SK-N-SH (cell line): ENCODE measurements at regions not wholly inside any gene's neighbourhood (a gene's known extent, or its start where the extent isn't known, plus 50 kb on each side); places are given as distances from the start of the nearest gene placed in this dataset.

Source experiments
- CTCF ChIA-PET: fragments of 300-600, 350-600 bp; formaldehyde crosslinking; extraction: SDS; loops from one replicate; lab custom pipeline; 2021; lab: Yijun Ruan, JAX
- POLR2A ChIA-PET: fragments of 350-600 bp; sonication (Branson Sonifier 250); formaldehyde crosslinking; extraction: SDS; loops from one replicate; lab custom pipeline; 2020; ENCODE audit warnings: antibody characterized with exemption, inconsistent platforms; lab: Yijun Ruan, JAX
- DNase-seq: peaks from one replicate; pipeline ENCODE4 v3.0.0; 2012
- H2AFZ ChIP-seq: fragments of 200-600 bp; sonication (generic); 2 replicates; pipeline ENCODE4 v1.8.1; 2016; ENCODE audit warnings: antibody characterized with exemption, mild to moderate bottlenecking, low read depth
- H3F3A ChIP-seq: fragments of 200-600 bp; sonication (generic); replicated peaks from 2 replicates; pipeline ENCODE3; 2016; ENCODE audit warnings: antibody characterized with exemption, mild to moderate bottlenecking; ENCODE audit not compliant: insufficient read depth
- H3K27ac ChIP-seq, 2 experiments: fragments of 200-500 bp in 1 of 2; fragments of 200-600 bp in 1 of 2; sonication (Bioruptor generic) in 1 of 2; sonication (generic), shearing (Covaris generic) in 1 of 2; 2 replicates each; pipeline versions ENCODE4 v1.5.1 to v1.6.1; 2014 to 2016; ENCODE audit warnings: low read depth in 2 of 2, inconsistent platforms in 1 of 2, low read length in 1 of 2, mild to moderate bottlenecking in 1 of 2, mixed read lengths in 1 of 2
- H3K27me3 ChIP-seq: fragments of 200-600 bp; sonication (generic), shearing (Covaris generic); 2 replicates; pipeline ENCODE4 v1.6.1; 2016; ENCODE audit warnings: mixed run types; ENCODE audit not compliant: insufficient read depth
- H3K36me3 ChIP-seq, 2 experiments: fragments of 200-500 bp in 1 of 2; fragments of 200-600 bp in 1 of 2; sonication (Bioruptor generic) in 1 of 2; sonication (generic) in 1 of 2; replicated peaks in 1 of 2; 2 replicates each; pipeline versions ENCODE3 to v1.5.1; 2014 to 2016; ENCODE audit warnings: low read length in 1 of 2, mild to moderate bottlenecking in 1 of 2; ENCODE audit not compliant: insufficient read depth in 2 of 2, control insufficient read depth in 1 of 2
- H3K4me1 ChIP-seq, 2 experiments: fragments of 200-500 bp in 1 of 2; fragments of 200-600 bp in 1 of 2; sonication (Bioruptor generic) in 1 of 2; sonication (generic), shearing (Covaris generic) in 1 of 2; 2 replicates each; pipeline versions ENCODE4 v1.5.1 to v1.6.1; 2014 to 2016; ENCODE audit warnings: low read depth in 1 of 2, low read length in 1 of 2, mixed run types in 1 of 2; ENCODE audit not compliant: insufficient read depth in 2 of 2, control insufficient read depth in 1 of 2
- H3K4me2 ChIP-seq: fragments of 200-600 bp; sonication (generic), shearing (Covaris generic); 2 replicates; pipeline ENCODE4 v1.6.1; 2017; ENCODE audit warnings: mixed run types
- H3K4me3 ChIP-seq, 2 experiments: fragments of 200-500 bp in 1 of 2; fragments of 200-600 bp in 1 of 2; sonication (Bioruptor generic) in 1 of 2; sonication (generic), shearing (Covaris generic) in 1 of 2; 2 replicates each; pipeline versions ENCODE4 v1.5.1 to v1.8.1; 2014 to 2016; ENCODE audit warnings: low read depth in 2 of 2, inconsistent platforms in 1 of 2, low read length in 1 of 2, mild to moderate bottlenecking in 1 of 2, mixed read lengths in 1 of 2, moderate library complexity in 1 of 2
- H3K79me2 ChIP-seq: fragments of 200-600 bp; sonication (generic); 2 replicates; pipeline ENCODE4 v1.8.1; 2017; ENCODE audit warnings: mild to moderate bottlenecking; ENCODE audit not compliant: insufficient read depth
- H3K9ac ChIP-seq: fragments of 200-600 bp; sonication (generic); 2 replicates; pipeline ENCODE4 v1.6.1; 2017; ENCODE audit warnings: mixed run types
- H3K9me2 ChIP-seq: fragments of 200-600 bp; sonication (generic); 2 replicates; pipeline ENCODE4 v1.6.1; 2017; ENCODE audit warnings: mixed run types
- H3K9me3 ChIP-seq: fragments of 200-600 bp; sonication (generic); 2 replicates; pipeline ENCODE4 v1.6.1; 2017; ENCODE audit warnings: mixed run types, mild to moderate bottlenecking, moderate library complexity
- H4K20me1 ChIP-seq: fragments of 200-600 bp; sonication (generic); 2 replicates; pipeline ENCODE4 v1.6.1; 2017; ENCODE audit warnings: mild to moderate bottlenecking, mixed run types; ENCODE audit not compliant: insufficient read depth
- CHD2 ChIP-seq: fragments of 150-350 bp; IDR thresholded peaks from 2 replicates; pipeline ENCODE4 v1.6.1; 2018; ENCODE audit warnings: low read length; ENCODE audit not compliant: partially characterized antibody
- ELF1 ChIP-seq: IDR thresholded peaks from 2 replicates; pipeline ENCODE4 v1.4.0; 2012
- EP300 ChIP-seq, 2 experiments: IDR thresholded peaks; 2 replicates each; pipeline versions ENCODE4 v1.4.0 to v1.6.1; 2012; ENCODE audit warnings: borderline replicate concordance in 1 of 2, low read depth in 1 of 2, low read length in 1 of 2
- EZH2phosphoT487 ChIP-seq: fragments of 200-600 bp; sonication (generic); IDR thresholded peaks from 2 replicates; pipeline ENCODE4 v1.6.1; 2017; ENCODE audit warnings: low read depth, mixed run types, mild to moderate bottlenecking, antibody characterized with exemption, moderate library complexity, borderline replicate concordance
- FOXJ3 ChIP-seq: sonication (generic); formaldehyde crosslinking; IDR thresholded peaks from 2 replicates; pipeline ENCODE4 v1.5.1; 2020; ENCODE audit warnings: mild to moderate bottlenecking, missing genetic modification reagents
- FOXM1 ChIP-seq: IDR thresholded peaks from 2 replicates; pipeline ENCODE4 v1.4.0; 2012; ENCODE audit warnings: low read depth, mild to moderate bottlenecking
- GABPA ChIP-seq: IDR thresholded peaks from 2 replicates; pipeline ENCODE4 v1.4.0; 2012; ENCODE audit warnings: low read depth, mild to moderate bottlenecking
- GATA2 ChIP-seq: sonication (generic); formaldehyde crosslinking; IDR thresholded peaks from 2 replicates; pipeline ENCODE4 v1.5.0; 2020; ENCODE audit warnings: mild to moderate bottlenecking, missing genetic modification reagents
- JUND ChIP-seq: IDR thresholded peaks from 2 replicates; pipeline ENCODE4 v1.4.0; 2012
- MAX ChIP-seq: IDR thresholded peaks from 2 replicates; pipeline ENCODE4 v1.4.0; 2012; ENCODE audit warnings: low read depth
- MEF2A ChIP-seq: IDR thresholded peaks from 2 replicates; pipeline ENCODE4 v1.4.0; 2012; ENCODE audit warnings: low read depth, borderline replicate concordance
- POLR2AphosphoS5 ChIP-seq: IDR thresholded peaks from 2 replicates; pipeline ENCODE4 v1.6.1; 2012; ENCODE audit warnings: low read depth, low read length
- RCOR1 ChIP-seq: fragments of 150-350 bp; IDR thresholded peaks from 2 replicates; pipeline ENCODE4 v1.6.1; 2017; ENCODE audit warnings: antibody characterized with exemption, low read length
- RFX5 ChIP-seq: IDR thresholded peaks from 2 replicates; pipeline ENCODE4 v1.6.1; 2012; ENCODE audit warnings: mild to moderate bottlenecking, improper control_type of control experiment, low read length
- RXRA ChIP-seq: IDR thresholded peaks from 2 replicates; pipeline ENCODE4 v1.4.0; 2012; ENCODE audit warnings: low read depth, mild to moderate bottlenecking, borderline replicate concordance
- SMC3 ChIP-seq: IDR thresholded peaks from 2 replicates; pipeline ENCODE4 v1.6.1; 2012; ENCODE audit warnings: low read depth, low read length, improper control_type of control experiment
- YY1 ChIP-seq: IDR thresholded peaks from 2 replicates; pipeline ENCODE4 v1.4.0; 2012; ENCODE audit warnings: low read depth, mild to moderate bottlenecking
- WGBS: methylation state at CpG from one replicate; pipeline ENCODE4 v1.1.6; 2017; ENCODE audit warnings: low lambda C conversion rate; 5-methylcytosine and 5-hydroxymethylcytosine counted together
- TF ChIP-seq, protein P1 (sequence below): fragments of 150-350 bp; IDR thresholded peaks from 2 replicates; pipeline ENCODE4 v1.6.1; 2016; ENCODE audit warnings: mild to moderate bottlenecking, low read depth, low read length
- TF ChIP-seq, protein P2 (sequence below): IDR thresholded peaks from 2 replicates; pipeline ENCODE4 v1.4.0; 2012; ENCODE audit warnings: low read depth, borderline replicate concordance

DNA sequence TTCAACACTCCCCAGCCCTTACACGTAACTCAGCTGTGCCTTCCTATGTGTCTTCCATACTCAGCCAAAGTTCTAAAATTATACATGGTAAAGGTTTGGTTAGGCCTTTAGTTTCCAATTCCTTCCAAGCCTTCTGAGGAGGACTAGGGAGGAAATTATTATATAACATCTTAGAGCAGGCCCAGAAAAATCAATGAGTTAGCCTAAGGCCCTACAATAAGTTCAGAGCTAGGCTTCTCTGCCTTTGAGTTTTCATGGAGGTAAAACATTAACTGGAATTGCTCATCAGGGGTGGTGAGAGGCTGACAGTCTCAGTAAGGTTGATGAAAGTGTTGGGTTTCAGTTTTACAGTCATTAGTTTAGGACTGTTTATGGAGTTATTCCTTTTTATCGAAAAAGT, 286.0 kb downstream of the ADGB start:
- H3K4me3 ChIP-seq, result no peak overlapping the region
- H3F3A ChIP-seq, result no peaks in the 10 kb centered on the region
- H3K9me2 ChIP-seq, result no peaks in the 10 kb centered on the region
- no peaks in the 10 kb centered on the region for H3K79me2 ChIP-seq
- 84% methylated on average over 2 of the region's 2 CpGs for WGBS
- no peak overlapping the region for H2AFZ ChIP-seq
- POLR2A ChIA-PET, result no interaction called here
- no peaks in the 10 kb centered on the region for H3K27me3 ChIP-seq
- TF ChIP-seq ELF1, result no peak
- TF ChIP-seq EP300 (IDR thresholded peaks at IDR 0.05; ENCODE audit: borderline replicate concordance in 1 of 2, low read depth in 1 of 2, low read length in 1 of 2), result no peak
- TF ChIP-seq GATA2 (CRISPR knock-in tag), result no peak
- TF ChIP-seq SMC3, result no peak
- TF ChIP-seq, protein P1, sequence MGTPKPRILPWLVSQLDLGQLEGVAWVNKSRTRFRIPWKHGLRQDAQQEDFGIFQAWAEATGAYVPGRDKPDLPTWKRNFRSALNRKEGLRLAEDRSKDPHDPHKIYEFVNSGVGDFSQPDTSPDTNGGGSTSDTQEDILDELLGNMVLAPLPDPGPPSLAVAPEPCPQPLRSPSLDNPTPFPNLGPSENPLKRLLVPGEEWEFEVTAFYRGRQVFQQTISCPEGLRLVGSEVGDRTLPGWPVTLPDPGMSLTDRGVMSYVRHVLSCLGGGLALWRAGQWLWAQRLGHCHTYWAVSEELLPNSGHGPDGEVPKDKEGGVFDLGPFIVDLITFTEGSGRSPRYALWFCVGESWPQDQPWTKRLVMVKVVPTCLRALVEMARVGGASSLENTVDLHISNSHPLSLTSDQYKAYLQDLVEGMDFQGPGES, result no peak
- TF ChIP-seq FOXM1, result no peak
- no peak for TF ChIP-seq YY1
- no peak for TF ChIP-seq JUND
- no peak for TF ChIP-seq RFX5
- TF ChIP-seq CHD2, result no peak
- TF ChIP-seq MEF2A, result no peak
- TF ChIP-seq GABPA, result no peak
- no peak for TF ChIP-seq FOXJ3 (CRISPR knock-in tag)
- TF ChIP-seq POLR2AphosphoS5, result no peak
- TF ChIP-seq, protein P2, sequence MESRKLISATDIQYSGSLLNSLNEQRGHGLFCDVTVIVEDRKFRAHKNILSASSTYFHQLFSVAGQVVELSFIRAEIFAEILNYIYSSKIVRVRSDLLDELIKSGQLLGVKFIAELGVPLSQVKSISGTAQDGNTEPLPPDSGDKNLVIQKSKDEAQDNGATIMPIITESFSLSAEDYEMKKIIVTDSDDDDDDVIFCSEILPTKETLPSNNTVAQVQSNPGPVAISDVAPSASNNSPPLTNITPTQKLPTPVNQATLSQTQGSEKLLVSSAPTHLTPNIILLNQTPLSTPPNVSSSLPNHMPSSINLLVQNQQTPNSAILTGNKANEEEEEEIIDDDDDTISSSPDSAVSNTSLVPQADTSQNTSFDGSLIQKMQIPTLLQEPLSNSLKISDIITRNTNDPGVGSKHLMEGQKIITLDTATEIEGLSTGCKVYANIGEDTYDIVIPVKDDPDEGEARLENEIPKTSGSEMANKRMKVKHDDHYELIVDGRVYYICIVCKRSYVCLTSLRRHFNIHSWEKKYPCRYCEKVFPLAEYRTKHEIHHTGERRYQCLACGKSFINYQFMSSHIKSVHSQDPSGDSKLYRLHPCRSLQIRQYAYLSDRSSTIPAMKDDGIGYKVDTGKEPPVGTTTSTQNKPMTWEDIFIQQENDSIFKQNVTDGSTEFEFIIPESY, result no peak
- no peak for TF ChIP-seq EZH2phosphoT487
- no peak for TF ChIP-seq RCOR1
- no peak for TF ChIP-seq MAX
- TF ChIP-seq RXRA, result no peak
- H3K9ac ChIP-seq, result no peak overlapping the region
- H3K27ac ChIP-seq, result no peak overlapping the region
- H3K4me2 ChIP-seq, result no peak overlapping the region
- no peaks in the 10 kb centered on the region for H3K9me3 ChIP-seq
- DNase-seq, result no peak
- H3K36me3 ChIP-seq, result no peaks in the 10 kb centered on the region
- peaks cover 3 to 11% of the 10 kb centered on the region in 2 experiments; a peak in 3 of 4 replicates for H3K4me1 ChIP-seq
- CTCF ChIA-PET, result interaction anchor here (0.6 to 2.1 kb wide), 4 partner anchors 10 to 489 kb away, joined by 3 to 6 read pairs (median 4); no protein-coding TSS in a partner anchor
- H4K20me1 ChIP-seq, result no peaks in the 10 kb centered on the region
